Fibroblast of lung (primary cell): ENCODE measurements at regions not wholly inside any gene's neighbourhood (a gene's known extent, or its start where the extent isn't known, plus 50 kb on each side); places are given as distances from the start of the nearest gene placed in this dataset.

Source experiments
- CTCF ChIP-seq, 2 donors: IDR thresholded peaks in 1 of 2; conservative IDR thresholded peaks in 1 of 2; 1 replicate in 1 of 2; 2 replicates in 1 of 2; pipeline ENCODE4 v1.5.1; 2011 to 2012; ENCODE audit warnings: low read length in 2 of 2, control low read depth in 1 of 2, inconsistent platforms in 1 of 2, low read depth in 1 of 2, mild to moderate bottlenecking in 1 of 2
- EZH2 ChIP-seq: IDR thresholded peaks from 2 replicates; pipeline ENCODE4 v1.5.1; 2012; ENCODE audit warnings: low read length, control low read depth, mild to moderate bottlenecking; ENCODE audit errors: missing control alignments

GRCh38 chr21:23111070-23111600 is 2112.9 kb downstream of the NCAM2 start:
- TF ChIP-seq CTCF (conservative IDR thresholded peaks at IDR 0.05 in 1 of 2, IDR thresholded peaks at IDR 0.05 in 1 of 2; ENCODE audit: low read depth in 1 of 2, low read length in 2 of 2): no peak
- TF ChIP-seq EZH2: no peak
